ENCODE measurements at regions not wholly inside any gene's neighbourhood (a gene's known extent, or its start where the extent isn't known, plus 50 kb on each side); places are given as distances from the start of the nearest gene placed in this dataset.

GRCh38 chr3:182179631-182180030 is 467.9 kb downstream of the SOX2 start:
- dilution Hi-C loops (cut with HindIII; ENCODE audit: low sequenced_read_pairs, unreplicated experiment): no loop called here
- intact Hi-C loops (cut with micrococcal nuclease): no loop called here
- no peak for TF ChIP-seq RAD21 (IDR thresholded peaks at IDR 0.05; ENCODE audit: low read length)
- TF ChIP-seq MXI1 (IDR thresholded peaks at IDR 0.05; ENCODE audit: borderline replicate concordance, low read depth, low read length): no peak
- no peak for TF ChIP-seq USF2 (IDR thresholded peaks at IDR 0.05; ENCODE audit: low read depth, low read length)
- no peak for TF ChIP-seq SMC3 (IDR thresholded peaks at IDR 0.05; ENCODE audit: low read depth, low read length)
- TF ChIP-seq RFX5 (IDR thresholded peaks at IDR 0.05; ENCODE audit: low read depth, low read length): no peak
- TF ChIP-seq NFE2L2 (IDR thresholded peaks at IDR 0.05; ENCODE audit: low read depth, low read length): no peak
- no peak for TF ChIP-seq CTCF (conservative IDR thresholded peaks at IDR 0.05; ENCODE audit: low read depth, low read length)
- no peak for TF ChIP-seq ELK1 (IDR thresholded peaks at IDR 0.05; ENCODE audit: borderline replicate concordance, low read depth, low read length)
- no peak for TF ChIP-seq RCOR1 (IDR thresholded peaks at IDR 0.05; ENCODE audit: insufficient replicate concordance, low read length)
- TF ChIP-seq MAZ (IDR thresholded peaks at IDR 0.05; ENCODE audit: borderline replicate concordance, low read depth, low read length): no peak
- TF ChIP-seq BHLHE40 (IDR thresholded peaks at IDR 0.05; ENCODE audit: low read depth, low read length): no peak

More at GRCh38 chr3:182179631-182180030, 467.9 kb downstream of the SOX2 start:
- H3K36me3 ChIP-seq (ENCODE audit: control insufficient read depth, insufficient read depth, low read length): no peaks in the 10 kb centered on the region
- H3K9ac ChIP-seq (ENCODE audit: low read depth, low read length): no peak overlapping the region
- H2AFZ ChIP-seq (replicated peaks; ENCODE audit: low read length, poor library complexity): no peak overlapping the region
- H2AK5ac ChIP-seq (ENCODE audit: low read depth, low read length): no peak overlapping the region
- H3K9me1 ChIP-seq (ENCODE audit: insufficient read depth, low read length): no peaks in the 10 kb centered on the region
- H3K56ac ChIP-seq (ENCODE audit: extremely low read depth, insufficient read depth, low read length): no peak overlapping the region
- H3K27me3 ChIP-seq (ENCODE audit: control insufficient read depth, insufficient read depth, low read length): no peaks in the 10 kb centered on the region
- H3K4me3 ChIP-seq (ENCODE audit: insufficient read depth, low read depth, low read length): no peak overlapping the region
- no peak overlapping the region for H3K4ac ChIP-seq (ENCODE audit: low read depth, low read length)
- H4K5ac ChIP-seq (ENCODE audit: low read depth, low read length): no peak overlapping the region
- H3K4me2 ChIP-seq (ENCODE audit: low read depth, low read length): no peak overlapping the region
- H3K23ac ChIP-seq (ENCODE audit: low read depth, low read length): no peak overlapping the region
- no peak overlapping the region for H3K18ac ChIP-seq (ENCODE audit: low read depth, low read length)
- WGBS, 2 experiments (ENCODE audit: extremely low coverage in 2 of 2, insufficient read length in 1 of 2): no CpG with 5 or more reads among the region's 1 CpG
- CTCF ChIA-PET: no interaction called here
- no peak overlapping the region for H2BK20ac ChIP-seq (ENCODE audit: low read depth, low read length)
- in situ Hi-C loops (cut with MboI; ENCODE audit: low sequenced_read_pairs): no loop called here
- no peak for DNase-seq
- H3K9me3 ChIP-seq (ENCODE audit: control insufficient read depth, insufficient read depth, low read length): peaks cover 10% of the 10 kb centered on the region
- H3K27ac ChIP-seq (ENCODE audit: insufficient read depth, low read length): no peak overlapping the region
- BruUV-seq (replicated peaks): no TSS peak
- no peaks in the 10 kb centered on the region for H4K20me1 ChIP-seq (ENCODE audit: insufficient read depth, low read length)
- H4K8ac ChIP-seq (ENCODE audit: low read depth in 2 of 2, low read length in 2 of 2): no peak overlapping the region
- no peak overlapping the region for H2AK9ac ChIP-seq (replicated peaks; ENCODE audit: low read depth, low read length, poor library complexity)
- H3K4me1 ChIP-seq (ENCODE audit: control insufficient read depth, insufficient read depth, low read length): no peaks in the 10 kb centered on the region
- ATAC-seq (ENCODE audit: low read depth): no peak
- no peak overlapping the region for H2BK5ac ChIP-seq (ENCODE audit: low read depth, low read length, poor library complexity, severe bottlenecking)
- POLR2A ChIA-PET (ENCODE audit: unreplicated experiment): no interaction called here
- no peak overlapping the region for H2BK120ac ChIP-seq (ENCODE audit: low read depth, low read length)
- H2BK15ac ChIP-seq (ENCODE audit: low read depth, low read length): no peak overlapping the region
- no peak overlapping the region for H4K91ac ChIP-seq (ENCODE audit: insufficient read depth, low read depth, low read length)
- no peaks in the 10 kb centered on the region for H3K79me1 ChIP-seq (ENCODE audit: low read depth in 1 of 2, low read length in 2 of 2)
- H3K14ac ChIP-seq (replicated peaks; ENCODE audit: low read depth, low read length): no peak overlapping the region
